ENCODE measurements at regions not wholly inside any gene's neighbourhood (a gene's known extent, or its start where the extent isn't known, plus 50 kb on each side); places are given as distances from the start of the nearest gene placed in this dataset.

DNA sequence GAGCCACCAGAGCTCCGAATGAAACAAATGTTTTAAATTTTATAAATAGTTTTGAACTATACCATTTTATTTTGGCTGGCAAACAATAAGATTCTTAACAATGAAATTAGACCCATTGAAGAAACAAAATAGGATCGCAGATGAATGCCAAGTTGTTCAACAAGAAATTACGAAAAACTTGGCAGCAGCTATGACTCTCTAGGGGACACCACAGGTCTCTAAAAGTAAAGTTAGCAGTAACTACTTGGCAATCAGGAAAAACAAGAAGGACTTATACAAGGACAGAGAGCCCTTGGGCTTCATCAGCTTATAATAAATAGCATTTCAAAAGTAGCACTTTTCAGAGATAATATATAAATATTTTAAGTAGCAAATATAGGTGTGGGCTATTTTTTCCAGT is 603.8 kb upstream of the PSMD7 start:
- TF ChIP-seq, protein P1, sequence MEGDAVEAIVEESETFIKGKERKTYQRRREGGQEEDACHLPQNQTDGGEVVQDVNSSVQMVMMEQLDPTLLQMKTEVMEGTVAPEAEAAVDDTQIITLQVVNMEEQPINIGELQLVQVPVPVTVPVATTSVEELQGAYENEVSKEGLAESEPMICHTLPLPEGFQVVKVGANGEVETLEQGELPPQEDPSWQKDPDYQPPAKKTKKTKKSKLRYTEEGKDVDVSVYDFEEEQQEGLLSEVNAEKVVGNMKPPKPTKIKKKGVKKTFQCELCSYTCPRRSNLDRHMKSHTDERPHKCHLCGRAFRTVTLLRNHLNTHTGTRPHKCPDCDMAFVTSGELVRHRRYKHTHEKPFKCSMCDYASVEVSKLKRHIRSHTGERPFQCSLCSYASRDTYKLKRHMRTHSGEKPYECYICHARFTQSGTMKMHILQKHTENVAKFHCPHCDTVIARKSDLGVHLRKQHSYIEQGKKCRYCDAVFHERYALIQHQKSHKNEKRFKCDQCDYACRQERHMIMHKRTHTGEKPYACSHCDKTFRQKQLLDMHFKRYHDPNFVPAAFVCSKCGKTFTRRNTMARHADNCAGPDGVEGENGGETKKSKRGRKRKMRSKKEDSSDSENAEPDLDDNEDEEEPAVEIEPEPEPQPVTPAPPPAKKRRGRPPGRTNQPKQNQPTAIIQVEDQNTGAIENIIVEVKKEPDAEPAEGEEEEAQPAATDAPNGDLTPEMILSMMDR (IDR thresholded peaks at IDR 0.05) = no peak

DNA sequence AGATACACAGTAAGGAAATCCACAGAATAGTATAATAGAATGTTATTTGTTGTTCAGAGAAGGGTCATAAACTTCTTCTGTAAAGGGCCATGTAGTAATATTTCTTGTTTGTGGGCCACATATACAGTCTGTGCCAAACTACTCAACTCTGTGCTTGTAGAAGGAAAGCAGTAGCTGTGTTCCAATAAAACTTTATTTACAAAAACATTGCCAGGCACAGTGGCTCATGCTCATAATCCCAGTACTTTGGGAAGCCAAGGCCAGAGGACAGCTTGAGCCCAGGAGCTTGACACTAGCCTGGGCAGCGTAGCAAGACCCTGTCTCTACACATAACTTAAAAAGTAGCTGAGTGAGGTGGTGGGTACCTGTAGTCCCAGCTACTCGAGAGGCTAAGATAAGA is 612.8 kb upstream of the PSMD7 start:
- Histone ChIP-seq H3K9me3 (no peaks in the 10 kb centered on the region), H3K4me1 (no peaks in the 10 kb centered on the region), H3K27ac (no peak overlapping the region), H3K4me3 (no peak overlapping the region), H3K36me3 (no peaks in the 10 kb centered on the region), H3K27me3 (no peaks in the 10 kb centered on the region)
- no peak for DNase-seq (ENCODE audit: low spot score)
- TF ChIP-seq, protein P1 (IDR thresholded peaks at IDR 0.05) = no peak

More for the DNA sequence above, 603.8 kb upstream of the PSMD7 start:
- no peaks in the 10 kb centered on the region for H3K36me3 ChIP-seq
- H3K4me3 ChIP-seq = no peak overlapping the region
- no peaks in the 10 kb centered on the region for H3K4me1 ChIP-seq
- no peaks in the 10 kb centered on the region for H3K9me3 ChIP-seq
- H3K27me3 ChIP-seq = no peaks in the 10 kb centered on the region
- no peak overlapping the region for H3K27ac ChIP-seq
- DNase-seq (ENCODE audit: low spot score) = no peak

- DNase-seq (ENCODE audit: low spot score) = no peak
- H3K36me3 ChIP-seq = no peaks in the 10 kb centered on the region
Observed at GRCh38 chr16:73672135-73672534, 624.2 kb upstream of the ZFHX3 start.

GRCh38 chr16:73670836-73671820 is 623.2 kb upstream of the ZFHX3 start:
- Histone ChIP-seq H3K9me3 (peaks cover 0 to under 1% of the 10 kb centered on the region in 2 donors), H3K27me3 (no peaks in the 10 kb centered on the region), H3K36me3 (no peaks in the 10 kb centered on the region), H3K4me1 (no peaks in the 10 kb centered on the region), H3K27ac (no peak overlapping the region), H3K4me3 (no peak overlapping the region)
- TF ChIP-seq, protein P1 (IDR thresholded peaks at IDR 0.05) = no peak
- DNase-seq (ENCODE audit: low spot score) = no peak

More at GRCh38 chr16:73672135-73672534, 624.2 kb upstream of the ZFHX3 start:
- TF ChIP-seq, protein P1 (IDR thresholded peaks at IDR 0.05) = no peak
- Histone ChIP-seq H3K4me1 (no peaks in the 10 kb centered on the region), H3K9me3 (peaks cover 0 to 11% of the 10 kb centered on the region in 2 donors), H3K27me3 (no peaks in the 10 kb centered on the region), H3K4me3 (no peak overlapping the region), H3K27ac (no peak overlapping the region)

DNA sequence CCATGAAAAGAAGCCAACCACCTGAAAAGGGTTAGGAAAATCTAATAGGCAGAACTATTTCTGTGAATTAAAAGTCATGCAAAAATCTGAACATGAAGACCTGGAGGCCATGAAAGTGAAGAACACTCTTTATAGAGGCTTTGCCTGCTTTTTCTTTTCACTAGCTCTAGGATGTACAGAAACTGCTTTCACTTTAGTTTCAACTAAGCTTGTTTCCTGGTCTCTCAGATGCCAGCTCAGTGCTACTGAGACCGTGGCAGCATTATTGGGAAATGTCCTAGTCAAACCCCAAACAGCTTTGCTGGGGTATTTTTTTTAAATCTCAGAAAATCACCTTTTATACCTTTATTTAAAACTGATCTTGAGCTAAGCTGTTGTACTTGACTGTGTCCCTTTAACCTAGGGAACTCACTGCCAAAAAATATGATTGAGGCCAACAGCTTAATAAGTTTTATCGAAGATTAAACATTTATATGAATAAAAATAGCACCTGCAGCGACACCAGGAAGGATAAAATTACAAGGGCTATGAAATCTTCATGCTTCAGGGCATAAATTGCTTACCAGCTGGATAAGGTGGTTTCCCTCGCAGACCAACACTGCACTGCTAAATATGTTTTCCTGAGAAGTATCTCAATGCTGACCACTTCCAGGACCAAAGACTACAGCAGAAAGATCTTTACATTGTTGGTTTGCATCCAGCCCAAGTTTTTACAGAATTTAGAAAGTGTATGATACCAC is 621.8 kb upstream of the ZFHX3 start:
- Histone ChIP-seq H3K27me3 (no peaks in the 10 kb centered on the region), H3K9me3 (no peaks in the 10 kb centered on the region), H3K36me3 (no peaks in the 10 kb centered on the region), H3K27ac (no peak overlapping the region), H3K4me3 (no peak overlapping the region), H3K4me1 (no peaks in the 10 kb centered on the region)
- DNase-seq (ENCODE audit: low spot score) = no peak
- TF ChIP-seq, protein P1 (IDR thresholded peaks at IDR 0.05) = no peak
